H1 (cell line): ENCODE measurements at regions not wholly inside any gene's neighbourhood (a gene's known extent, or its start where the extent isn't known, plus 50 kb on each side); places are given as distances from the start of the nearest gene placed in this dataset.
"Not testable (repeated sequence)": the region's sequence is repeated elsewhere in the genome, so short reads cannot be mapped to it uniquely, and the experiment has no call there.

Experiments used
- CTCF ChIA-PET: fragments of 300-600 bp; sonication (Branson Sonifier 250); formaldehyde crosslinking; loops from one replicate; lab custom pipeline; 2021; ENCODE audit not compliant: partially characterized antibody; lab: Charles Lee
- POLR2A ChIA-PET: fragments of 300-600 bp; sonication (Branson Sonifier 250); formaldehyde crosslinking; loops from one replicate; lab custom pipeline; 2021; ENCODE audit warnings: inconsistent platforms; ENCODE audit not compliant: partially characterized antibody; lab: Charles Lee
- DNase-seq, 2 experiments: peaks; one replicate each; pipeline versions ENCODE4 v3.0.0 to v3.0.0-alpha.2; 2010 to 2022; ENCODE audit warnings: low spot score in 2 of 2, low read depth in 1 of 2, mixed read lengths in 1 of 2
- FAIRE-seq: peaks from 2 replicates; lab custom pipeline; 2011; peaks lifted over from hg19 to GRCh38; lab: Jason Lieb, UNC
- H2AFZ ChIP-seq: 2 replicates; pipeline ENCODE4 v1.8.1; 2012; ENCODE audit warnings: low read length, inconsistent platforms
- H2AK5ac ChIP-seq: 2 replicates; pipeline ENCODE4 v1.6.1; 2013; ENCODE audit warnings: low read depth, low read length
- H2BK120ac ChIP-seq: replicated peaks from 2 replicates; pipeline ENCODE3; 2013; ENCODE audit warnings: low read depth, low read length, inconsistent platforms
- H2BK12ac ChIP-seq: 2 replicates; pipeline ENCODE4 v1.6.1; 2013; ENCODE audit warnings: low read depth, low read length
- H2BK15ac ChIP-seq: 2 replicates; pipeline ENCODE4 v1.6.1; 2013; ENCODE audit warnings: low read length
- H2BK20ac ChIP-seq: 2 replicates; pipeline ENCODE4 v1.6.1; 2013; ENCODE audit warnings: low read length
- H2BK5ac ChIP-seq: 2 replicates; pipeline ENCODE4 v1.6.1; 2013; ENCODE audit warnings: low read depth, low read length
- H3K14ac ChIP-seq: 2 replicates; pipeline ENCODE4 v1.6.1; 2013; ENCODE audit warnings: inconsistent platforms; ENCODE audit not compliant: insufficient read length
- H3K18ac ChIP-seq: 2 replicates; pipeline ENCODE4 v1.6.1; 2013; ENCODE audit warnings: low read length; ENCODE audit errors: extremely low read depth
- H3K23ac ChIP-seq: 2 replicates; pipeline ENCODE4 v1.6.1; 2013; ENCODE audit warnings: inconsistent platforms; ENCODE audit not compliant: insufficient read length
- H3K23me2 ChIP-seq: 2 replicates; pipeline ENCODE4 v1.6.1; 2013; ENCODE audit warnings: low read depth, low read length
- H3K27ac ChIP-seq: 2 replicates; pipeline ENCODE4 v1.6.1; 2011; ENCODE audit warnings: low read depth, low read length, inconsistent platforms
- H3K27me3 ChIP-seq, 4 experiments: replicated peaks in 1 of 4; 1 replicate in 1 of 4; 2 replicates in 3 of 4; pipeline versions ENCODE4 v1.6.1 to v1.8.1; 2011 to 2013; ENCODE audit warnings: low read length in 3 of 4, mild to moderate bottlenecking in 3 of 4, inconsistent platforms in 2 of 4, mixed read lengths in 2 of 4, moderate library complexity in 1 of 4; ENCODE audit not compliant: control insufficient read depth in 3 of 4, insufficient read depth in 3 of 4; ENCODE audit errors: extremely low read depth in 1 of 4
- H3K36me3 ChIP-seq, 4 experiments: 2 replicates each; pipeline versions ENCODE4 v1.6.1 to v1.8.1; 2011 to 2013; ENCODE audit warnings: mild to moderate bottlenecking in 4 of 4, low read length in 3 of 4, moderate library complexity in 2 of 4, control low read depth in 1 of 4, inconsistent platforms in 1 of 4; ENCODE audit not compliant: insufficient read depth in 4 of 4, control insufficient read depth in 2 of 4
- H3K4ac ChIP-seq: replicated peaks from 2 replicates; pipeline ENCODE3; 2013; ENCODE audit warnings: low read length, low read depth, mixed read lengths, inconsistent platforms; ENCODE audit not compliant: insufficient read length
- H3K4me1 ChIP-seq, 4 experiments: replicated peaks in 1 of 4; 1 replicate in 1 of 4; 2 replicates in 3 of 4; pipeline versions ENCODE4 v1.6.1 to v1.8.1; 2011 to 2013; ENCODE audit warnings: low read length in 3 of 4, inconsistent platforms in 2 of 4, mixed read lengths in 1 of 4; ENCODE audit not compliant: insufficient read depth in 4 of 4, control insufficient read depth in 3 of 4
- H3K4me2 ChIP-seq, 2 experiments: 2 replicates each; pipeline versions ENCODE4 v1.6.1 to v1.8.1; 2011 to 2013; ENCODE audit warnings: low read depth in 2 of 2, low read length in 2 of 2, control low read depth in 1 of 2, inconsistent platforms in 1 of 2, mild to moderate bottlenecking in 1 of 2; ENCODE audit not compliant: insufficient read depth in 1 of 2
- H3K4me3 ChIP-seq, 4 experiments: fragments of 200-600, 300-600 bp in 1 of 4; sonication (generic), shearing (Covaris generic), sonication (Bioruptor Twin) in 1 of 4; 2 replicates each; pipeline versions ENCODE4 v1.5.1 to v1.8.1; 2011 to 2016; ENCODE audit warnings: low read length in 4 of 4, low read depth in 3 of 4, control low read depth in 2 of 4, inconsistent platforms in 2 of 4, mild to moderate bottlenecking in 2 of 4, mixed read lengths in 1 of 4, moderate library complexity in 1 of 4; ENCODE audit not compliant: insufficient read depth in 2 of 4; ENCODE audit errors: extremely low read depth in 1 of 4
- H3K56ac ChIP-seq: replicated peaks from 2 replicates; pipeline ENCODE3; 2013; ENCODE audit warnings: low read depth, mild to moderate bottlenecking, mixed read lengths, low read length, inconsistent platforms; ENCODE audit not compliant: insufficient read length
- H3K79me1 ChIP-seq: 2 replicates; pipeline ENCODE4 v1.6.1; 2013; ENCODE audit warnings: low read depth, low read length, control low read depth
- H3K79me2 ChIP-seq, 2 experiments: 2 replicates each; pipeline versions ENCODE4 v1.6.1 to v1.8.1; 2012 to 2013; ENCODE audit warnings: low read length in 2 of 2, mild to moderate bottlenecking in 2 of 2, inconsistent platforms in 1 of 2; ENCODE audit not compliant: insufficient read depth in 2 of 2, control insufficient read depth in 1 of 2
- H3K9ac ChIP-seq, 4 experiments: replicated peaks in 1 of 4; 1 replicate in 1 of 4; 2 replicates in 3 of 4; pipeline versions ENCODE4 v1.6.1 to v1.8.1; 2011 to 2013; ENCODE audit warnings: low read depth in 3 of 4, low read length in 3 of 4, control low read depth in 2 of 4, mild to moderate bottlenecking in 2 of 4, moderate library complexity in 2 of 4, inconsistent platforms in 1 of 4; ENCODE audit errors: extremely low read depth in 1 of 4
- H3K9me3 ChIP-seq, 2 experiments: 2 replicates each; pipeline versions ENCODE4 v1.6.1 to v1.8.1; 2012 to 2013; ENCODE audit warnings: mild to moderate bottlenecking in 2 of 2, moderate library complexity in 2 of 2, control low read depth in 1 of 2, inconsistent platforms in 1 of 2, low read depth in 1 of 2, low read length in 1 of 2, mixed read lengths in 1 of 2; ENCODE audit not compliant: insufficient read depth in 2 of 2
- H4K20me1 ChIP-seq, 2 experiments: replicated peaks in 1 of 2; 2 replicates each; pipeline versions ENCODE3 to v1.8.1; 2011 to 2013; ENCODE audit warnings: inconsistent platforms in 2 of 2, low read length in 2 of 2, mild to moderate bottlenecking in 1 of 2; ENCODE audit not compliant: insufficient read depth in 2 of 2, control insufficient read depth in 1 of 2
- H4K5ac ChIP-seq: 2 replicates; pipeline ENCODE4 v1.6.1; 2013; ENCODE audit warnings: low read length, low read depth, mixed read lengths, inconsistent platforms; ENCODE audit not compliant: insufficient read length
- H4K8ac ChIP-seq: 2 replicates; pipeline ENCODE4 v1.8.0; 2013; ENCODE audit warnings: mild to moderate bottlenecking, moderate library complexity, low read length, inconsistent platforms; ENCODE audit not compliant: insufficient read depth; ENCODE audit errors: extremely low read depth
- H4K91ac ChIP-seq: replicated peaks from 2 replicates; pipeline ENCODE3; 2013; ENCODE audit warnings: low read length, mixed read lengths, inconsistent platforms; ENCODE audit not compliant: insufficient read length
- WGBS, 2 experiments: shearing (Covaris generic) in 1 of 2; methylation state at CpG; one replicate each; pipeline versions ENCODE4 v1.1.6 to v1.1.7; 2013 to 2015; ENCODE audit warnings: low lambda C conversion rate in 2 of 2, mixed read lengths in 2 of 2, inconsistent platforms in 1 of 2, low coverage in 1 of 2, missing lambda C conversion rate in 1 of 2; ENCODE audit not compliant: insufficient replicate concordance in 2 of 2, insufficient coverage in 1 of 2, insufficient read length in 1 of 2; ENCODE audit errors: extremely low coverage in 1 of 2, missing lambda C conversion rate in 1 of 2; 5-methylcytosine and 5-hydroxymethylcytosine counted together

- WGBS, 2 experiments, result no CpG with 5 or more reads among the region's 13 CpGs
- H2AK5ac ChIP-seq, result not testable (repeated sequence)
Measured at GRCh38 chrX:115884121-115884520, 286.4 kb upstream of the AGTR2 start.

GRCh38 chrX:115888041-115888440 lies 282.5 kb upstream of the AGTR2 start:
- H4K20me1 ChIP-seq, CTCF ChIA-PET, H3K4me1 ChIP-seq, H3K9ac ChIP-seq, H3K23me2 ChIP-seq, H2BK5ac ChIP-seq, H3K56ac ChIP-seq, H4K8ac ChIP-seq, H2AK5ac ChIP-seq, H3K18ac ChIP-seq, H3K9me3 ChIP-seq, H3K79me1 ChIP-seq, H3K4ac ChIP-seq, H3K79me2 ChIP-seq, H3K23ac ChIP-seq, H3K27me3 ChIP-seq, H2BK20ac ChIP-seq, H3K4me2 ChIP-seq, H3K4me3 ChIP-seq, H3K14ac ChIP-seq, POLR2A ChIA-PET, H2BK15ac ChIP-seq, H4K5ac ChIP-seq, H3K36me3 ChIP-seq, FAIRE-seq, H4K91ac ChIP-seq, H2BK120ac ChIP-seq, H2AFZ ChIP-seq, H2BK12ac ChIP-seq, H3K27ac ChIP-seq: not testable (repeated sequence)
- WGBS, 2 experiments, result no CpG with 5 or more reads among the region's 29 CpGs
- DNase-seq, result peak in 1 of 2 experiments; percentile 53

More at GRCh38 chrX:115884121-115884520, 286.4 kb upstream of the AGTR2 start:
- H3K36me3 ChIP-seq, H2BK15ac ChIP-seq, H3K56ac ChIP-seq, H3K23ac ChIP-seq, CTCF ChIA-PET, H3K14ac ChIP-seq, H4K91ac ChIP-seq, H3K4ac ChIP-seq, H4K8ac ChIP-seq, H3K9ac ChIP-seq, POLR2A ChIA-PET, H3K79me1 ChIP-seq, H3K79me2 ChIP-seq, H3K18ac ChIP-seq, H2AFZ ChIP-seq, H3K4me2 ChIP-seq, H4K5ac ChIP-seq, FAIRE-seq, H2BK120ac ChIP-seq, H2BK20ac ChIP-seq, DNase-seq, H4K20me1 ChIP-seq, H3K4me3 ChIP-seq, H2BK12ac ChIP-seq, H3K9me3 ChIP-seq, H3K27me3 ChIP-seq, H2BK5ac ChIP-seq, H3K23me2 ChIP-seq, H3K27ac ChIP-seq, H3K4me1 ChIP-seq: not testable (repeated sequence)
